ENCODE measurements at regions not wholly inside any gene's neighbourhood (a gene's known extent, or its start where the extent isn't known, plus 50 kb on each side); places are given as distances from the start of the nearest gene placed in this dataset.

GRCh38 chr9:13444245-13445102 is 165.0 kb upstream of the MPDZ start:
- H3K9ac ChIP-seq (ENCODE audit: insufficient read depth in 1 of 2, low read depth in 2 of 2, low read length in 2 of 2) = no peak overlapping the region
- no peak for FAIRE-seq
- ATAC-seq = no peak
- DNase-seq (ENCODE audit: extremely low read depth in 1 of 4, low spot score in 3 of 4) = no peak
- H3K9me1 ChIP-seq (ENCODE audit: control insufficient read depth, insufficient read depth, low read length) = no peaks in the 10 kb centered on the region
- POLR2A ChIA-PET = no interaction called here
- no TSS peak for BruUV-seq (replicated peaks)
- WGBS (ENCODE audit: insufficient coverage, low coverage, missing lambda C conversion rate) = 2% methylated on average over 9 of the region's 10 CpGs
- H3K4me3 ChIP-seq = no peak overlapping the region
- no peak overlapping the region for H2AFZ ChIP-seq (ENCODE audit: low read depth, low read length)
- CTCF ChIA-PET (ENCODE audit: low intra/inter-chr PET ratio) = no interaction called here
- no peaks in the 10 kb centered on the region for H4K20me1 ChIP-seq (replicated peaks; ENCODE audit: control insufficient read depth, insufficient read depth, low read length)
- H3K4me1 ChIP-seq (replicated peaks in 1 of 2; ENCODE audit: control insufficient read depth in 2 of 2, insufficient read depth in 2 of 2, low read length in 2 of 2) = no peaks in the 10 kb centered on the region
- in situ Hi-C loops (cut with MboI) (loop anchor here (25.0 kb wide), 1 partner anchor 993 kb away; no protein-coding TSS in a partner anchor), intact Hi-C loops (cut with micrococcal nuclease) (no loop called here)
- H3K36me3 ChIP-seq (ENCODE audit: control insufficient read depth, insufficient read depth, low read length) = no peaks in the 10 kb centered on the region
- no peak overlapping the region for H3K4me2 ChIP-seq (ENCODE audit: insufficient read depth, low read length)
- no peak overlapping the region for H3K27ac ChIP-seq (ENCODE audit: extremely low read depth, low read depth, low read length)
- H3K9me3 ChIP-seq (replicated peaks; ENCODE audit: control insufficient read depth, insufficient read depth, low read depth, low read length) = no peaks in the 10 kb centered on the region
- no peak for TF ChIP-seq ZNF778 (CRISPR knock-in tag; IDR thresholded peaks at IDR 0.05)
- TF ChIP-seq POU5F1 (IDR thresholded peaks at IDR 0.05; ENCODE audit: borderline replicate concordance, low read depth, low read length, partially characterized antibody) = no peak
- no peak for TF ChIP-seq HNRNPLL (IDR thresholded peaks at IDR 0.05; ENCODE audit: low read depth, low read length, poor library complexity, severe bottlenecking)
- TF ChIP-seq ZNF830 (CRISPR knock-in tag; IDR thresholded peaks at IDR 0.05) = no peak
- H3K27me3 ChIP-seq (ENCODE audit: control insufficient read depth in 2 of 2, insufficient read depth in 2 of 2, low read length in 2 of 2) = no peaks in the 10 kb centered on the region
- no peaks in the 10 kb centered on the region for H3K79me2 ChIP-seq (ENCODE audit: control insufficient read depth, insufficient read depth, low read length)

Data from K562 (cell line).